GM11168 (cell line): ENCODE measurements at regions not wholly inside any gene's neighbourhood (a gene's known extent, or its start where the extent isn't known, plus 50 kb on each side); places are given as distances from the start of the nearest gene placed in this dataset.

Experiments used
- in situ Hi-C: fragments of 300-500 bp; cut with MboI; formaldehyde crosslinking; loops from one replicate; pipeline ENCODE4 v1.12.0; 2022; ENCODE audit warnings: low sequenced_read_pairs; ENCODE audit not compliant: unreplicated experiment

- in situ Hi-C loops: no loop called here
These were observed 69.9 kb upstream of the KLF7 start for GRCh38 chr2:207235621-207236020.

DNA sequence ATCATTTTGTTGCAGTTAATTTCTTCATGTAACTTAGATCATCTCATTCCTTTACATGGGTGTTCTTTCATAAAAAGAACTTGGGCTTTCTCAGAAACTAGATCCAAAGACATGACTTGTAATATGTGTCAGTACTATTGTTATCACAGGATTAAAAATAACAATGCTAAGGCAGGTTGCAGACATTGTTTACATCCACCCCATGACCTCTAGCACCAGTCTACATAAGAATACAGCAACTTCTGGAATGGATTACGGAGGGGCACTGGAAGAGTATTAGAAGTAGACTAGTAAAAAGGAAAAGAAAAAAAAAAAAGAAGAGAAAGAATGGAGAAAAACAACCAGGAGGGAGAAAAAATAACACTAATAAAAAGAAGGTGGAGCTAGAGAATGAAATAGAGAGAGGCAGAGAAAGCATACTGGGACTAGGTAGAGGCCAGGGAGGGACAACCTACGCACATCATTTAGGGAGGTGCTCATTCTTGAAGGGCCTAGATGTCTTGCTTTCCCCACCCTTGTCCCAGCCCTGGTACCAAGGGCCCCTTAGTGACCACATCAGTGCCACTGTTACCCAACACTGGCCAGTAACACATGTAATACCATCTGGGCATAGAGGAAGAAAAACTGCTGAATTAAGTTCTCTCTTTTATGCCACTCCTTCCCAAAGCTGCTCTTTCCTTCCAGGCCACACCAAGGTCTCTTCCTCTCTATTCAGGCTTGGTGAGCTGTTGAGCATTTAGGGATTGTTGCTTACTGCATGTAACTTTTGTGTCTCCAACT, 70.6 kb upstream of the KLF7 start:
- in situ Hi-C loops: no loop called here

DNA sequence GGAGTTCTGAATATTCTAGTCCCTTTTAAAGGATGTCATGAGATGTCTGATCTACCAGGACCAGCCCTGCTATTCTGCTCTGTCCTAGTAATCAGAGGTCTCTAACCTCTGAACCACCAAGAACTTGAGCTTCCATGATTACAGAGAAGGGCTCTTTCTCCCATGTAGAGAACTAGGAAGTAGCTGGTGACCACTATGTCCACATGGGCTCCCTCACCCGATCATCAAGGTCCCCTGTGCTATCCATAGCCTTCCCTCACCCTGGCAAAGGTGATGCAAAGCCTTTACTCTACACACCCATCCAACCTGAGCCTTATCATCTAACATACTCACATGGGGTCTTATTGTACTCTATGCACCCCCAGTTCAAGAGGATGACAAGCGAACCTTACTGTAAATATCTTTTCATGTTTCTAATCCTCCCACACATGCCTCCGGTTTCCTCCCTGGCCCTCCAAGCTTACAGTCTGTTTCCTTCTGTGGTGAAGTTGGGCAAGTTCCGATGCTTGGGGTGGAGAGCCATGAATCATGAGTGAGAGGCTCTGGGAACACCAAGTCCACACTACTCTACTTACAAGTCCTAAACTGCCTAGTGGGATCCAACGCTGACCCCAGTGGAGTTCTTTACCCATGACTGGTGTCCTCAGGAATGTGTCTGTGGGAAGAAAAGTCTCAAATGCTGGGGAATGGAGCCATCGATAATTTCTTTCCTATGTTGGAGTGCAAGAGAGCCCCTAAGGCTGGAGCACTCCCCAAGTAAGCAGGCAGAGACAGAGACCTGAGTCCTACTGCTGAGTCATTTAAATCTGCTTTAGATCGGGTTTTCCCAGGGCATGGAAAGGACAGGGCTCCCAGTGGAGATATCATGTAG, 73.3 kb upstream of the KLF7 start:
- in situ Hi-C loops: no loop called here

DNA sequence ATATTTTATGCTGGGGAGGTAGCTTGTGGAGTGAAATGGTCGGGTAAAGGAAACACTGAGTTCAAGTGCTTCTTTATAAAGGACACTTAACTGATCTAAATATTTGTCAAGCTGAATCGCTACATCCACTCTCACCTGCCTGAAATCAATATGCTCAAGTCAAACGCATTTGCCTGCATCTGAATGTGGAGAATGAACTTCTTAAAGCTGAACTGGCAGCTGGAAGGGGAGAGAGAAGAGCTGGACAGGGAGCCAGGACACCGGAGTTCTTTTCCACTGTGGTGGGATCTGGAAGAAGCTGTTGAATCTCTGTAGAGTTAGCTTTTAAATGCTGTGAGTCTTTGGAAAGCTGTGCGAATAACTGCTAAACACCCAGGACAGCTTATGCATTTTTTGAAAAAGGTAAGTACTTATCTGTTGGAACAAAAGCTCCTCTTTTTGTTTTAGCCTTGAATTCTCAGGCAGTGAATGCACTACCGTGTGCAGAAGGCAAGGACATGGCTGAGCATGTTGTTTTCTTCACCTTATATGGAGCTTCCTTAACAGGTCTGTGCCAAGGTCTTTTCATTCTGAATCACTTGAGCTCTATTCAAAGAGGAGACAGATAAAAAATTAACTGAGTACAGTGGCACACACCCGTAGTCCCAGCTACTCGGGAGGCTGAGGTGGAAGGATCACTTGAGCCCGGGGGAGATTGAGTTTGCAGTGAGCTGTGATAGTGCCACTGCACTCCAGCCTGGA, 74.2 kb upstream of the KLF7 start:
- in situ Hi-C loops: no loop called here

GRCh38 chr2:207240649-207241048, 74.9 kb upstream of the KLF7 start:
- in situ Hi-C loops: no loop called here

DNA sequence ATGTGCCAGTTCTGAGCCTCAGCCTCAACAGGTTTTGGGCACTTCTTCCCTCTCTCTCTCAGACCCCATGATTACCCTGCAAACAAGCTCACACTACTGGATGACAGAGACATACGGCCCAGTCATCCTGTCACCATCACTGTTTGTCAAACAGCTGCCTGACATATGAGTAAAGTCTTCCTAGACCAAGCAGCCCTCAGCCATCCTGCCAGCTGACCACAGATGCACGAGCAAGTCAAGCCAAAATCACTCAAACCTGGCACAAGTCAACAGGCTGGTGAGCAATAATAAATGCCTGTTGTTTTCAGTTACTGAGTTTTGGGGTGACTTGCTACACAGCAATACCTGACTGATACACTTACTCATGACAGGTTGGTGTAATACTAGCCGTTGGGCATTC, 75.5 kb upstream of the KLF7 start:
- in situ Hi-C loops: no loop called here

DNA sequence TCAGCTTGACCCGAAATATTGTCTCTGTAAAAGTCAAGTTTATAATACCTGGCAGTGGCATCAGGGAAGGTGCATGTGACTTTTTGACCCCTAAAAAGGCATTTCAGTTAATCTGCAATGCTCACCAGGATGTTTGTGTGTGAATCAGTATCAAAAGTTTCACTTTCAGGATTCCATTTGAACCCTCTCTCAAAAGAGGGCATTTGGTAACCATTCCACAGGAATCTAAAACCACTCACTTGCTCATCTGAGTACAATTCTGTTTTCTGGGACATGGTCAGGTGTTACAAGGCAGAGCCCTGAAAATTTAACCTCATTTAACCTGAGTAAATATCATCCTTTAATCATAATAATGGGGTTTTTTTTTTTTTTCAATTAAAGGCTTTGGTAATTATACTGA, 77.9 kb upstream of the KLF7 start:
- in situ Hi-C loops: no loop called here

DNA sequence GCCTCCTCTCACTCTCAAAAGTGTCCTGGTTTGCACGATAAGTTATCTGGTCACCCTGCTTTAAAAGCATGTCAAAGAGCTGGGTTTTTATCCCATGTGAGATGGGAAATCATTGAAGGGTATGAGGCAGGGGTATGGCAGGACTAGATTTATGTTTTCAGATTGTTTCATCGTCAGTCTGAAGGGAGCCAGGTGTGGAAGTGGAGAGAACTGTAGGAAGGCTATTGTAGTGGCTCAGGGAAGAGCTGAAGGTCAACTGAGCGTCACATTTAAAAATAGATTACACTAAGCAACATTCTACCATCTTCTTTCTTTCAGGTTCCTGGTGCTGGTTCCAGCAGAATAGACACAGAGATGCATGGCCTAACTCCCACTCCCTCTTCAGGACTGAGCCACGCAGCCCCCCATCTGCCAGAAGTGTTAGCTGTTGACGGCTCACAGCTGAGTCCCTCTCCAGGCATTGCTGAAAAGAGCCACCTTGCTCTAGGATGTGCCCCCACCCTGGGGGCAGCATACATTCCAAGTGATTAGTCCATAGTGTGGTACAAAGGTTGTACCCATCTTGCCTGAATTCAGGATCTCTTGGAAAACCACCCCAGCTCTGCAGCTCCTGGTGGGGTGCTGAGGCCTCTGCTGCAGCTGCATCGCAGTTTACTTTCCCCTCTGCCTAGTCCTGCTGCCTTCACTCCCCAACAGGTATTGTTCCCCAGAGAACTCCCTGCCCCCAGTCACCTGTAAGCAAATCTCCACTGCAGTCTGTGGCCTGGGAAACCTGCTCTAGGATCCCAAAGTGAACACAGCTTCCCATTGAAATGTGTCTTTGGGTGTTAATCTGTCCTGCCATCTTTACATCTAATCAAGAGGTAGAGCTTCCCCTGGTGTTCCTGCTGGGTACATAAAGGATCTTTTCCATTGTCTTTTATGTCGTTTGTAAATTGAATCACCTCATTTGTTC, 79.5 kb upstream of the KLF7 start:
- in situ Hi-C loops: no loop called here

GRCh38 chr2:207248702-207249377, 83.1 kb upstream of the KLF7 start:
- in situ Hi-C loops: no loop called here

- in situ Hi-C loops: no loop called here
These were observed 85.3 kb upstream of the KLF7 start for GRCh38 chr2:207251022-207251421.

- in situ Hi-C loops: no loop called here
These were observed 85.9 kb upstream of the KLF7 start for GRCh38 chr2:207251573-207252192.

- in situ Hi-C loops: no loop called here
These were observed 86.7 kb upstream of the KLF7 start for GRCh38 chr2:207252416-207252815.

DNA sequence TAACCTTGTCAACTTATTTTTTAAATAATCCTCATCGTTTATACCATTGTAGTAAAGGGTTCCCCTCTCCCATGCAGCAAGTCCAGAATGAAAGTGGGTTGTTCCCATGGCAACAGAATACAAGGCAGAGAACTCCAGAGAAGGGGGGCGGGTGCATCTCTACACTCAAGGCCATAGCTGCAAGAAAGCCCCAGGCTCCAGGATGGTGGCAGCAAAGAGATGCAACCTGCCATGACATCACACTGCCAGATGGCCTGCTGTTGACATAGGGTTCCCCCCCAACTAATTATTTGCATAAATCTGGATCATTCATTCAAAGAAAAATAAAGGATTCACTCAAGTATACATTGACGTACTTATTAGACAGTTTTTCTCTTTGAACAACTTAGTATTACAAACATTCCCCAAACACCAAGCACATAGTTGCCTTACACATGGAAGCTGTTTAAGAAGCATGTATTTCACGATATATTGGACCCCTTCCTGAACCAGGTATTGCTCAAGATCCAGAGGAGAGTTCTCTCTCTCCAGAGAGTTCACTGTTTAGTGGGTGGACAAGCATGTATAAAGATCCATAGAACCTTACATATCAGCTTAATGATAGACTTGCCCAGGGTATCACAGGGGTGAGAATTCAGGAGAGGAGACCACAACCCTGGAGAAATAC, 87.4 kb upstream of the KLF7 start:
- in situ Hi-C loops: no loop called here

DNA sequence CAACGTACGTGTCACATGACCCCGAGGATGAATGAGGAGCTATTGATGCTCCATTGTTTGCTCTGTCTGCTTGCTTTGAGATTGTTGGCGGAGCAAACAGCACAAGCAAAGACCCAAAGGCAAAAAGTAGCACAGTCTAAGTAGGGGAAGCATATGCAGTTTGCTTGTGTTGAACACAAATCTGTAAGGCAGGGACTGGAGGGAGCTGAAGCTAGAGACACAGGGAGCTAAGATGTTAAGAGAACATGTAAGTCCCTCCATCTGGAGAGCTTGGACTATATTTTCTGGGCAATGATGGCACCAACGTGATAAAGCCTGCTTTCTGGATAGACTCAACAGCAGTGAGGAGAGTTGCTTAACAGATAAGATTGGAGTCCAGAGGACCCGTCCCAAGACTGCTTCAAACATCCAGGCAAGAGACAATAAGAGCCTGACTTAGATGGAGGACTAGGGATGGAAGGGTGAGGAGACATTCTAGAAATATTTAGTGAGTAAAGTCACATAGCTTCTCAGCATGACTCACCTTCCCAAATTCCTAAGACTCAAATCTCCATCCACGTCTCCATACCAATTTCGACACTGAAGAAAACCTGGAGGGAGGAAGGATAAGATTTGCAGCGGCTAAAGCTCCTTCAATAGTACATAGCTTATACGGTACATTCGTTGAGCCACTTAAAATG, 88.1 kb upstream of the KLF7 start:
- in situ Hi-C loops: no loop called here

DNA sequence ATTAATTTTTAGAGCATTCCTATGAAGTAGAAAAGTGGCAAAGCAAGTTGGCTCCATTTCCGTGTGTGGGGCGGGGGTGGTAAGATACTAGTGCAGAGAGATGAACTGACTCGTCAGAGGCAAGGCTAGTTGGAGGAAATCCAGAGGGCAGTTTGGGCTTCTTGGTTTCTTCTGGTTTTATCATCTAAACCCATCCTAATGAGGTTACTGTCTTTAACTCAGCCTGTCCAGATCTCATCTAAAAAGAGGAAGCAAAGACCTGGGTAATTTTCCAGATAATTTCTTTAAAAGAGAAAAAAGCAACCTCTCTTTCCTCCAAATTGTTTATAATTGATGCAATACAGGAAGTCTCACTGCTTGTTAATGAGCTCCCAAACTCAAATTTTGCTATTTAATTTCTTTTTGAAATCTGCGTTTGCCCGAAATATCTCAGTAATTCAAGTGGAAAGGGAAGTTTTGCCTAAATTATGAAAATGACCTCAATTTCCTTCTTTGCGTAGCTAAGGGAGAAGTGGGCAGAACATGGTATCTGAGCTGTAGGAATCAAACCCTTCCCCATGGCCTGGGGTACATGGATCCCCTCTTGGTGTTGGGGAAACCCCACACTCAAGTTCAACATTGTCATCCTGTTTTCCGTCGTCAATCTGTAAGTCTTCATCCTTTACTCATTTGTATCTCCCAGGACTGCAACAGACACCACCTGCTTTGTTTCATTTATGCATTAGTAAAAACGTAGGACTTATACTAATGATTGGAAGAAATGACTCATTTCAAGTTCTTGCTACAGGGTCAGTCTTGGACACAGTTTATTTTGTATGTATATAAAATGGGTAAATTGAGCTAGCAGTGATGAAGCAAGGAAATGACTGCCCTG, 89.1 kb upstream of the KLF7 start:
- in situ Hi-C loops: no loop called here

- in situ Hi-C loops: no loop called here
These were observed 90.1 kb upstream of the KLF7 start for GRCh38 chr2:207255565-207256470.
